GM18858 (cell line): ENCODE measurements at regions not wholly inside any gene's neighbourhood (a gene's known extent, or its start where the extent isn't known, plus 50 kb on each side); places are given as distances from the start of the nearest gene placed in this dataset.
"Not testable (repeated sequence)": the region's sequence is repeated elsewhere in the genome, so short reads cannot be mapped to it uniquely, and the experiment has no call there.

ENCODE experiments used
- ATAC-seq: cut with Tn5 transposase; IDR thresholded peaks from one replicate; pipeline ENCODE4 v1.9.1; 2021; ENCODE audit not compliant: unreplicated experiment

GRCh38 chr7:81154565-81154964 is 235.7 kb upstream of the SEMA3C start:
- no peak for ATAC-seq

- ATAC-seq, result not testable (repeated sequence)
These were observed 234.1 kb upstream of the SEMA3C start for GRCh38 chr7:81152925-81153324.

GRCh38 chr7:81150951-81151361 is 232.1 kb upstream of the SEMA3C start:
- ATAC-seq, result no peak

DNA sequence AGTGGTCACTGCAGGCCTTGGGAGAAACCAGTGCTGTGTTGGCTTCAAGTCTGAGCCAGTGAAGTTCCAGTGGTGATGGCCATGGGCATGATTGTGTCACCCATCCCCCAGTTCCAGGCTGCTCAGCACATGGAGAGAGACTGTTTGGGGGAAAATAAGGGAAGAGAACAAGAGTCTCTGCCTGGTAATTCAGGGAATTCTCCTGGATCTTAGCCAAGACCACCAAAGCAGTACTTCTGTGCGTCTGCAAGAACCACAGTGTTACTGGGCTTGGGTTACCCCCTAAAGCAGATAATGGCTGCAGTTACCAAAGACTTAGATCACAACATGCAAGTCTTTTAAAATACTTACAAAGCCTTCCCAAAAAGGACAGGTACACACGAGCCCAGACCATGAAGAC is 225.0 kb upstream of the SEMA3C start:
- ATAC-seq, result no peak

DNA sequence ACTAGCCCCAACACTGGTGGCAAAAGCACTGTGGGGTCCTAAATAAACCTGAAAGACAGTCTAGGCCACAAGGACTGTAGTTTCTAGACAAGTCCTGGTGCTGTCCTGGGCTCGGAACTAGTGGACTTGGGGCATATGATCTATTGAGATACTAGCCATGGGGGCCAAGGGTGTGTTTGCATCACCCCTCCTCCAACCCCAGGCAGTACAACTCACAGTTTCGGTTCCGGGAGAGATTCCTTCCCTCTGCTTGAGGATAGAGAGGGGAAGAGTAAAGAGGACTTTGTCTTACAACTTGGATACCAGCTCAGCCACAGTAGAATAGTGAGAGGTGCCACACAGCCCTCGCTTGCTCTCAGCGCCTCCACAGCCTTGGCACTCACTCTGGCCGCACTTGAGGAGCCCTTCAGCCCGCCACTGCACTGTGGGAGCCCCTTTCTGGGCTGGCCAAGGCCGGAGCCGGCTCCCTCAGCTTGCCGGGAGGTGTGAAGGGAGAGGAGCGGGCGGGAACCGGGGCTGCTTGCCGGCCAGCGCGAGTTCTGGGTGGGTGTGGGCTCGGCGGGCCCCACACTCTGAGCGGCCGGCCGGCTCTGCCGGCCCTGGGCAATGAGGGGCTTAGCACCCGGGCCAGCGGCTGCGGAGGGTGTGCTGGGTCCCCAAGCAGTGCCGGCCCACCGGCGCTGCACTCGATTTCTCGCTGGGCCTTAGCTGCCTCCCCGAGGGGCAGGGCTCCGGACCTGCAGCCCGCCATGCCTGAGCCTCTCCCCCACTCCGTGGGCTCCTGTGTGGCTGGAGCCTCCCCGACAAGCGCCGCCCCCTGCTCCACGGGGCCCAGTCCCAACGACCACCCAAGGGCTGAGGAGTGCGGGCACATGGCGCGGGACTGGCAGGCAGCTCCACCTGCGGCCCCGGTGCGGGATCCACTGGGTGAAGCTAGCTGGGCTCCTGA is 222.7 kb upstream of the SEMA3C start:
- not testable (repeated sequence) for ATAC-seq

DNA sequence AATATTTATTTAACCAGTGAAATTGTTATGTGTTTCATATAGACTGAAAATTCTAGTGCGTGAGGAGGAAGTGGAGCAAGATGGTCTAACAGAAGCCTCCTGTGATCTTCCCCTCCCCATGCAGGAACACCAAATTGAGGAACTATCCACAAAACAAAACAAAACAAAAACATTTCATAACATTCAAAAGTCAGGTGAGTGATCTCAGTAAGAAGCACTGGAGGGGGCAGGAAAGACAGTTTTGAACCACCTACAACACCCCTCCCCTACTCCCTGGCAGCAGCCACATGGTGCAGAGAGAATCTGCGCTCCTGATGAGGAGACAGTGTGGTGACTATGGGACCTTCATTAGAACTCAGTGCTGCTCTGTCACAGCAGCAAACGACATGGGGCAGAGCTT is 221.9 kb upstream of the SEMA3C start:
- ATAC-seq, result no peak

DNA sequence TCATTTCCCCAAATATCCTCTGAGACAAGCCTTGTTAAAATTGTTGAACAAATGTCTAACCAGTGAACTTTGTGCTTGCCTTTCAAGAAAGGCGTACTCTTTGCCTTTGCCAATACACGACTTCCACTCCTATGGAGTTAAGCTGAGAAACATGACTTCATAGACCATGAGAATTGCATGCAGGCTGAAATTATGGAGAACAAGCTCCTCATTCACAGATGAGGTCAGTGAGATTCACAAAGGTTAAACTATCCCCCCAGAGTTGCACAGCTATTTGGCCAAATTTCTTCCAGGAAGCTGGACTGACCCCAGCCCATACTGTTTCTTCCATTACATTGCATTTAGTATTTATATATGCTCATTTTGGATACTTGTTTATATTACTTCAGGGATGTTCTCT is 221.4 kb upstream of the SEMA3C start:
- no peak for ATAC-seq

DNA sequence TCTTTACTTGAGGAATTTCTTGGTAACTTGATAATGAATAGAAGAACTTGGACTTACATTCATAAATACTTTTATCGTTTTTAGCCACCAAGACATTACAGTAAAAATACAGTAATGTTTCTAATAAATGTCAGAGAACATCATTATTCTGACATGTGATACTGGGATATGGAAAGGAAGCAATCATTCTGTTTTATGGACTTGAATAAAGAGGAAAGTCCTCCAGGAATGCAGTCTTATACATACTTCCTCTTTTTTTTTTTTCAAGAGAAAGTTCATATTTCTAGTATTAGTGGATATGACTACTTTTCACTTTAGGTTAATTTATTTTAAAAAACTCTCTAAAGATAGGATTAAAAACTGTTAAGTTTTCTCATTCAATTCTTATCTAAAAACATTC is 220.0 kb upstream of the SEMA3C start:
- ATAC-seq, result no peak

DNA sequence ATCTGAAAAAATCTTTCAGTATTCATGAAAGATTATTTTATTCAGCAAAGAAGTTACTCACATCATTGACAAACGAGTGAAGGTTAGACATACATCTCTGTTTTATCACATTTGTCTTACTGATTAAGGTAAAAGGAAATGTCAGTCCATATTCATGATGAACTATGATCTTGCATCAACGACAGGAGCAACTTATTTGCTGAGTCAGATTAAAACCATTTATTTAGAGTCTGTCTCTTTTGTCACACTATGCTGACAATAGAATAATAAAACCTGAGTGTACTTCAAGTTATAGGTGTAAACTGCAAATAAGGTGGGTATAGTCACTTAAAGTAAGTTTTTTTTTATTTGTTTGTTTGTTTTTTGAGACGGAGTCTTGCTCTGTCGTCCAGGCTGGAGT is 216.5 kb upstream of the SEMA3C start:
- no peak for ATAC-seq

DNA sequence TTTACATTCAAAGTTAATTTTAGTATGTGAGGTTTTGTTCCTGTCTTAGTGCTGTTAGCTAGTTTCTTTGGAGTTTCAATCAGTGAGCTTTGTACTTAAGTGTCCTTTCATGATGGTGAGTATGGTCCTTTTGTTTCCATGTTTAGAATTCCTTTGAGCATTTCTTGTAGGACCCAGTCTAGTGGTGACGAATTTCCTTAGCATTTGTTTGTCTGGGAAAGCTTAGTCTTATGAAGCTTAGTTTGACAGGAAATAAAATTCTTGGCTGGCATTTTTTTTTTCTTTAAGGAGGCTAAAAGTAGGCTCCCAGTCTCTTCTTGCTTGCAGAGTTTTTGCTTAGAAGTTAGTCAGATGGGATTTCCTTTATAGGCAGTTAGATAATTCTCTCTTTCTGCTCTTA is 209.2 kb upstream of the SEMA3C start:
- ATAC-seq, result no peak

- no peak for ATAC-seq
These were observed 202.0 kb upstream of the SEMA3C start for GRCh38 chr7:81120803-81121202.

DNA sequence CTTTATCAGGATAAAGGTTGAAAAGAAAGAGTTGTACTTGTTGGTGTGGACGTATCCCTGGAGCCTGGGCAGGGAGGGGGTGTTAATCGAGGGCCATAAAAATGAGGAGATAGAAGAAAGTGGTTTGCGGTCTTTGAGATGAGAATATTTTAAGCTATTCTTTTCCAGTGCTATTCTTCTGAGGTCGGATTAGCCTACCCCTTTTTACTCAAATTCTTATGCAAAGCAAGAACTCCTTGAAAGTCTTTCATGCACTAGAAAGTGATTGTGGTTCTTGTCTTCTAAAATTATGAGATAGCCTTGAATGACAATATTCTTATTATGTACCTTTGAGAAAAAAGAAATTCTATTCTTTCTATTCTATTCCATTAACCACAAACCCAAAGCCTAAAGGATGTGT is 201.3 kb upstream of the SEMA3C start:
- ATAC-seq, result no peak

DNA sequence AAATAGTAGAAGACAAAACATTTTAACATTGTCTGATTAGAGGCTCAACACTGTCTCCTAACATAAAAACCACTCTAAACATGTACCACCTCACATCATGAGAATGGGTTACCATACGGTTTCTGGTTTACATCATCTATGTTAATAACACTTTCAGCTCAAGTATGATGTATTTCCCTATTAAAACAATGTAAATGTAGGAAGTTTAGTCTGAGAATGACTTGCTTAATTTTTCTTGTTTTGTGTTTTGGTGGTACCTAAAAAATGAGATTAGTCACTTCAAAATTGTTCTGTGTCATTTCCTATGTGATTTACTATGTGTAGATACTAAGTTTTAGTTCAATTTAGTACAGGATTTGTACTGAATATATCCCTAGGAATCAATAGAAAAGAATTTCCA is 195.8 kb upstream of the SEMA3C start:
- no peak for ATAC-seq

DNA sequence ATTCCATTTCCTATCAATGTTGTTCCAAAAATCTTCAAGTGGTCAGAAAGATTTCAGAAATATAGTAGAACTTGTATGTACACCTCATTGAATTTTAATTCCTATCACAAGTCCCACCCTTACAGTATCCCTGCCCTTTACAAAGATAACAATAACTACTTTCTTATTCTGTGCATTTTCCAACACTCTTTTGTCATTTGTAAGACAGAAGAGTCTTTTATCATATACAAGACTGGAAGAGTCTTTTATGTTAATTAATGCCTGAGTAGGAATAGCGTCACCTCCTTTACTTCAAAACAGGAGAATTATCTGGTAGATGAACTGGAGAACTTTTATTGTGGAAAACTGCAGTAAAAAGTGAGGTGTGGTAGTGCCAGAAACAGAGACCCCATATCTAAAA is 193.9 kb upstream of the SEMA3C start:
- no peak for ATAC-seq

- no peak for ATAC-seq
These were observed 193.1 kb upstream of the SEMA3C start for GRCh38 chr7:81111781-81112540.

DNA sequence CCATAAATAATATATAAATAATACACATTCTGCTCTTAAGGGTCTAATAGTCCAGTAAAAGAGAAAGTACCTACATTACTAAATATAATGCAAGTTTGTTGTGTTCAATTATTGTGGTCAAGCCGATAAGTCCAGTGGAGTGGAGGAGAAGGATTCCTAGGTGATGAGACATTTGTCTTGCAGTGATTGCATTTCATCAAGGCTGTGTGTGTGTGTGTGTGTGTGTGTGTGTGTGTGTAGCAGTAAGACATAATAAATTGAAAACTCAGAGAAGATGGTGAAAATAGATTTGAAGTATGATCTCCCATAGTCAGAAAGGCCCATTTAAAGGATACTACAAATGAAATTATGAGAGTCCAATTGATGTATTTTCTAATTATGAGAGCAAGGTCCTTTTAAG is 192.5 kb upstream of the SEMA3C start:
- no peak for ATAC-seq

DNA sequence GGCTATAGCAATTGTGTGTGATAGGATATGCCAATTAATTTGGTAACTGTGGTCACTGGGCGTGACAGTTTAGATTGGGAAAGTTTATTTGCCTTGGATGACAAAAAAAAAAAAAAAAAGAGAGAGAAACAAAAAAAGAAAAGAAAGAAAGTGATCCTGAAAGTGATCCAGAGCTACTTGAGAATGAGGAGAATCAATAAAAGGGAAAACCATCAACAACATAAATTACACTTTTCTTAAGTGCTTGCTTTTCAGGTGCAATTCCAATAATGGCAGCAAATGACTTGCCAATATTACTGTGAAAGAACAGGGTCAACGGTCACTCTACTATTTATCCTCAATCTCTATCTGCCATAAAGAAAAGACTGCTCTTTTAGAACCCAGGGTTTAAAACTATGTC is 191.8 kb upstream of the SEMA3C start:
- ATAC-seq, result no peak

DNA sequence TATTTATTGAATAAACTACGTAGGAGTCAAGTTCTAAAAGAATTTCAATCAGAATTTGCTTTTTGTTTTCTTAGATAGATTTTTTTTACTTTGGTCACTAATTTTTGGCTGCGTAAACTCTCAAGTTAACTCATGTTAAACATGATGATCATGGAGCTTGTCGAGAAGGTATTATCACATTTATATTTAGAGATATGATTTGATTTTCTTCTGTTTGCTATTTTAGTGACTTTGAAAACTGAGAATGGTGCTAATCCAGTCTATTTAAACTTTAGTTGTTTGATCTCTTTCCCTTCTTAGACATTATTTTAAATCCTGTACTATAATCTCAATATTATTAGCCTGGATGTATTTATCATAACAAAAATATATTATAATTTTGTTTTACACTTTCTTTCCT is 179.4 kb upstream of the SEMA3C start:
- no peak for ATAC-seq

DNA sequence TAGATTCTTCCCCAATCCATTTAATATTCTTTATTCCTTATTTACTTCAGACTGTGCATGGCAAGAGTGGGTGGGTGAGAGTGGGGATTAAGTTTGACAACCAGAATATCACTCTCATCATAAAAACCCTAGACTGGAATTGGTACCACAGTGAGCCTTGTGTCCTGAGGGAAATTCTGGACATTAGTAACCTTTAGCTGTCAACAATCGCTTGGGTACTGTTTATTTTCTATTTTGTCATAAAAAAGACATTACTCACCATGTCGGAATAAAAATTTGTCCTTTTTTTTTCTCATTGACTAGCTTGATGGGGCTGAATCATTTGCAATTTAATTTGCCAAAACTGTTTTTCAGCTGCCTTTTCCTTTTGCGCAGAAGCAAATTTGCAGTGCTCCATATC is 176.1 kb upstream of the SEMA3C start:
- ATAC-seq, result no peak

- ATAC-seq, result no peak
These were observed 162.8 kb upstream of the SEMA3C start for GRCh38 chr7:81081616-81082015.

DNA sequence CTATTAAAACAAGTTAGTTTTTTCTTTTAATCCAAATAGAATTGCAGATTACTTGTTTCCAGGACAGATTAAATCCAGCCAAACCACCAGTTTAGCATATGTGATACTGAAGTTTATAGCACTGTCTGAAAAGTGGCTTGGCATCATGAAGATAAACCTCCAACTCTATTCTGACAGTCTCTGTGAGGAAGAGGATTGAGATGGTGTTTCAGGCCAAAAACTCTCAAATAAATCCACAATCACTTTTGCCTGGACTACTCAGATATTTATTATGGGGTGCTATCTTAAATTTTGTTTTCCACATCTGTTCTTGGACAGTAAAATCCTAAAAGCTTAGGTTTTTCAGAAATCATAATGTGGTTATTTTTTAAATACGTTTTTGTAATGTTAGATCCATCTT is 161.7 kb upstream of the SEMA3C start:
- ATAC-seq, result no peak

- no peak for ATAC-seq
These were observed 160.9 kb upstream of the SEMA3C start for GRCh38 chr7:81079746-81080145.
